GM18517 (cell line): ENCODE measurements at regions not wholly inside any gene's neighbourhood (a gene's known extent, or its start where the extent isn't known, plus 50 kb on each side); places are given as distances from the start of the nearest gene placed in this dataset.
"Not testable (repeated sequence)": the region's sequence is repeated elsewhere in the genome, so short reads cannot be mapped to it uniquely, and the experiment has no call there.

ENCODE experiments used
- ATAC-seq: cut with Tn5 transposase; IDR thresholded peaks from one replicate; pipeline ENCODE4 v1.9.1; 2021; ENCODE audit warnings: mild to moderate bottlenecking, moderate library complexity; ENCODE audit not compliant: unreplicated experiment

DNA sequence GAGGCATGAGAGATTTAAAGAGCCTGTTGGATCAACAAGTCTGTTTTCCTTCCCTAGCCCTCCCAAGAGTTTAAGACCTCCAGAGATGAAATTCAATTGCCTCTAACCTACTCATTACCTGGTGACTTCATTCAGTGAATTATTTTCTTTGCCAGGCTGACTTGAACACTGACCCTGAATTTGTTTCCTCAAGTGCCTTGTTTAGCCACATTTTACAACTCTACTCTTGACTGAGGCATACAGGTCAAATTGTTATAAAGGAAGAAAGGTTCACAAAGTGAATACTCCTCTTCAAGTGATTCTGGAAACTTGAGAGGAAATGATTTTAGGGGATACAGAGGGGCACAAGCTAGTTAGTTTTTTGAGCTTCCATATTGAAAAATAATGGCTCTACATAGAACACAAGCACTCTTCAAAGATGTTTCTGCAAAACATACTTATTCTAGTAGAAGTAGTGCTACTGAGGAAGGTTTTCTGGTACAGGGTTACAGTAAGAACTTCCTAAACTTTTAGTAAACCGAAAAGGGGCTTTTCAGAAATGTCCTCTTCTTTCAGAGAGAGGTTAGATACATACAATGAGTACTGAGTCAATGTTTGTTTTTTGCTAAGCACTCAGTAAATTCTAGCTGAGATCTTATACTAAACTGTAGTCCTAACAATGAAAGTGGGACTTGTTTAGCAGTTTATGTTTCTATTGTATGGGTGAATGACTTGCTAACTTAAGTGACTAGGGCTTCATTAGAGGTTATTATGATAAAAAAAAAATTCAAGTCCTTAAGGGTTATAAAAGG lies 137.4 kb upstream of the SATB1 start:
- ATAC-seq, result no peak

GRCh38 chr3:18559331-18559842 lies 134.2 kb upstream of the SATB1 start:
- no peak for ATAC-seq

DNA sequence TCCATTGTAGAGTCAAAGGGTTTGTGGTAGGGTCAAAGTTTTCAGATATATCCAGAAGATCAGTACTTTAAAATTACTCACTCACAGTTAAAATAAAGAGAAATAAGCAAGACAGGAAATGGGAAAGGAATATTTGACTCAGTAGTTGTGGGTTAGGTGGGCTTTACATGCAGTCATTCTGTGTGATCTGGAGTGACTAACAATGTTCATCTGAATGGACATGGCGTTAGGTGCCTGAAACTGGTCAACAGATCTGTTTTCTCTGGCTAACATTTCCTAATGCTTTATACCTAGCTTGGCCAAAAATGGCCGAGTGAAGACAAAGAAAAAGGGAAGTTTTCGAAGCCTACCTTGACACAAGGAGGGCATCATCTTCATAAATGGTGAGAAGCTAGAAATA lies 133.4 kb upstream of the SATB1 start:
- ATAC-seq, result no peak

DNA sequence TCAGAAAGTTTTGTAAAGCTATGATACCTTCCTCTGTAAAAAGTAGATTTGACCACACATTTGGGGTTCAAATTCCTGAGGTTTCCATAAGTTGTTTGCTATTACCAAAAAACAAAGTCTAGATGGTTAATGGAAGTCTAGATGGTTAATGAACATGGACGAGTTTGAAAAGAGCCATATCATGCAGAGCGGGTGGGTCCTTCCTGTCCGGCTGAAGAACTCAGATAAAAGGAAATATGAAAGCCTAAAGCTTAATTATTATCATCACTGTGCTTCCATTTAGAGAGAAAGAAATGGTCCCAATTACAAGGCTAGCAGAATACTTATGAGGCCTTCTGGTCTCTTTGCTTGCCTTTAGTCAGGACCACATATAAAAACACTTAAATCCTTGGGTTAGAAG lies 132.1 kb upstream of the SATB1 start:
- no peak for ATAC-seq

DNA sequence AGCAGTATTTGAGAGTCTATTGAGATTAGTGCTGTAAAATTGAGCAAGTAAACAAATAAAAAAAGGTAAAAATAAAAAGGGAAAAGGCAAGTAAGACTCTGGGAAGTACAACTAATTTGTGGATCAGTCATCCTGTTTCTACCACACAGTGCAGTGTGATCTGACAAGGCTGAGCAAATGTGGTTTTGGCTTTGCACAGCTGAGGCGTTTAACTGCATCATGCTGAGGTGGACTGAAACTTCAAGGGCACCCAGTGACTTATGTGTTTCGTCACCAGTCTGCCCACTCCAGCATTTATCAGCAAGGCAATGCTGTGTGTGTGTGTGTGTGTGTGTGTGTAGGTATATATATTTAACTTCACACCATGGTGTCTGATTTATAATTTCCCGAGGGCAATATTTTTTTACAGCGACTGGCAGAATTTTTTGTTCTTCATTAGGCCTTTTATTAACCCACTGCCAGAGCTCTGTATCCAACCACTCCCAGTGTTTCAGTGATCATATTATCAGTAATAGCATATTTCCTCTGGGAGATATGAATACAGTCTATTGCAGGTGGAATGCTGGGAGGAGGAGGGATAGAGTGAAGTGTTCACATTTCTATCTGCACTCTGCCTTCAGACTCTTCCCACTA lies 131.5 kb upstream of the SATB1 start:
- ATAC-seq, result peak; percentile 68

- ATAC-seq, result no peak
These were observed 130.9 kb upstream of the SATB1 start for GRCh38 chr3:18556001-18556408.

DNA sequence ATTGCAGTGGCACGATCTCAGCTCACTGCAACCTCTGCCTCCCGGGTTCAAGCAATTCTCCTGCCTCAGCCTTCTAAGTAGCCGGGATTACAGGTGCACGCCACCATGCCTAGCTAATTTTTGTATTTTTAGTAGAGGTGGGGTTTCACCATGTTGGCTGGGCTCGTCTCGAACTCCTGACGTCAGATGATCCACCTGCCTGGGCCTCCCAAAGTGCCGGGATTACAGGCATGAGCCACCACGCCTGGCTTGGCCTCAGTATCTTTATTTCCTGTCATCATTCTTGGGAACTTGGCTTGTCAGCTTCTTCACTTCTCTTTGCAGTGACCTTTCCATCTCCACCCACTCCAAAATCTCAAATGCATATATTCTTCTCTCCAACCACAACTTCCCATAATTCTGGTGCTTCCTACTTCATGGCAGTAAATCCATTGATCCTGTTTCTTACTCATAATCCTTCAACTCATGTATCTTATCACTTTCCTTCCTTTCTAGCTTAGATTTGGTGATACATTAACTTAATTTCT lies 127.5 kb upstream of the SATB1 start:
- ATAC-seq, result not testable (repeated sequence)

- no peak for ATAC-seq
These were observed 121.5 kb upstream of the SATB1 start for GRCh38 chr3:18546632-18547031.

GRCh38 chr3:18544146-18544545 lies 119.0 kb upstream of the SATB1 start:
- no peak for ATAC-seq

GRCh38 chr3:18538463-18539230 lies 113.5 kb upstream of the SATB1 start:
- no peak for ATAC-seq

DNA sequence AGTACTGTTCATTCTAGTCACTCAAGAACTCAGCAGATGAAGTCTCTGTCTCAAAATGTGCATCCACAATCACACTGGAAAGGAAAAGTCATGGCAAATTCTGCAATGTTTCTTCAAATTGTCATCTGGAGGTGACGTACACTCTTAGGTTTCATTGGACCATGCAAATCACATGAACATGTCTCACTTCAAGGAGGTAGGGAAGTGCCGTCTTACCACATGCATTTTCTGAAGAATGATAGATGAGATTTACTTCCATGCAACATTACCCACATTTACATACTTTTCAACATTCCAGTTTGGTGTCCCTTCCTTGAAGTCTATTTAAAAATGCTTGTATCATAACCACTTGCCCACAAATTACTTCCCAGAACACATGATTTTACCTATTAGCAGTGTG lies 107.9 kb upstream of the SATB1 start:
- ATAC-seq, result no peak

DNA sequence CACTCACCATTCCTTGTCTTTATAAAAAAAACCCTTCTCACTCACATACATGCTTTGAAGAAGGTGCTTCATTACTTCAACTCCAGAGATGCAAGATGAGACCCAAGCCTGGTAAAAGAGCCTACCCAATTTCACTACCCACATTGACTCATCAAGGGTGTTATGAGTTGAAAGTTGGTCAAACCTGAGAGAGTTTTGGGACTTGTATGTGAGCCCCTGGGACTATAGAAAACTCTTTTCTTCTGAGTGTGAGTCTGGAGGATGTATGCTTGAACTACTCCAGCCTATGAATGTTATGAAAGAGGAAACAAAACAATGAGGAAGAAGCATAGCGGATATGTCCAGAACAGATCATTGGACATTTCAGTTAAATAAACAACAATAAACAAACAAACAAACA lies 106.5 kb upstream of the SATB1 start:
- ATAC-seq, result no peak

GRCh38 chr3:18529631-18530030 lies 104.5 kb upstream of the SATB1 start:
- ATAC-seq, result no peak

DNA sequence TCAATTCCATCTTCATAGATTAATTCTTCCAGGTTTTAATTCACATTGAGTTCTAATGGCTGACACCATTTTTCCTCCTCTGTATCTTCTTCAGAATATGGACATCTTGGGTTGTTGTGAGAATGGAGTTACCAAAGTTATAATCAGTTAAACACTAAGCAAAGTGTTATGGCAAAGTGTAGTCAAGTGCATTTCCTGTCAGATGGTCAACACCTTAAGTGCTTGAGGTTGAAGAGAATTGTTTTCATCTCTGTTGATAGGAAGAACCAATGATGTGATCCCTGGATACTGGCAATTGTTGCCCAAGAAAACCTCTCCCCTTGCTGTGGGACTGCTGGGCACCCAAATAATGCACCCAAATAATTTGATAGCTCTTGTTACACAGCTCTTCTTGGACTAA lies 102.6 kb upstream of the SATB1 start:
- no peak for ATAC-seq

GRCh38 chr3:18526667-18527066 lies 101.5 kb upstream of the SATB1 start:
- no peak for ATAC-seq

DNA sequence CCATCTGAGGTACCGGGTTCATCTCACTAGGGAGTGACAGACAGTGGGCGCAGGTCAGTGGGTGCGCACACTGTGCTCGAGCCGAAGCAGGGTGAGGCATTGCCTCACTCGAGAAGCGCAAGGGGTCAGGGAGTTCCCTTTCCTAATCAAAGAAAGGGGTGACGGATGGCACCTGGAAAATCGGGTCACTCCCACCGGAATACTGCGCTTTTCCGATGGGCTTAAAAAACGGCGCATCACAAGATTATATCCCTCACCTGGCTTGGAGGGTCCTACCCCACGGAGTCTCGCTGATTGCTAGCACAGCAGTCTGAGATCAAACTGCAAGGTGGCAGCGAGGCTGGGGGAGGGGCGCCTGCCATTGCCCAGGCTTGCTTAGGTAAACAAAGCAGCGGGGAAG lies 91.0 kb upstream of the SATB1 start:
- ATAC-seq, result not testable (repeated sequence)

DNA sequence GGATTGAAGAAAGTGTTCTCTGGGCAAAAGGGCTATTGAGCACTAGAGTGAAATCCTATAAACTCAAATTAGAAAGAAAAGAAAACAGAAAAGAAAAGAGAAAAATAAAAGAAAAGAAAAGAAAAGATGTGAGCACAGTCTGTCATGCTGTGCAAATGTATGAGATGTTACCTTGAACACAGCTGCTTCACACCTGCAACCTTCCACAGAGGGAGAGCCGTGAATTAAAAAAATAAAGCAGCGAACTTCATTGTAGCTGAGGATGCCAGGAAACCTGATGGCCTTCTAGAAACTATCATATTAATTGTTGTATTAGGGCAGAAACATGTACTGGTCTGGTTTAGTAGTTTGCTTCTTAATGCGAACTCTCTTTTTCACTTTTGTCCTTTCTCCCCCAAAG lies 88.0 kb upstream of the SATB1 start:
- no peak for ATAC-seq

DNA sequence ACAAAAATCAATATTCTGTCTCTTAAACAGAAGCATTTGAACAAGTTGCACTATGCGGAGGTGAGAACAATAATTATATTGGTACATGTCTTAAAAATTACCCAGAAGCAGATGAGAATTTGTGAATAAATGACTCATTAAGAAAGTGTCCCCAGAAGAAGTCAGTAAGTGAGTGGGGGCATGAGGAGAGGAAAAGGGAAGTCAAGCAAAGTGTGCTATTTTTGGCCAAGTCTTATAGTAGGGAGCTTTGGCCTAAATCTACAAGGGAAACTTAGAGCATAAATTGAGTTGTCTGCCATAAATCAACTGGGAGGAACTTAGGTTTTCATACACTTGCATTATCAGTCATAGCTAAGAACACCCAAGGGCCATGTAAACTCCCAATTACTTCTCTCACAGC lies 86.9 kb upstream of the SATB1 start:
- no peak for ATAC-seq

- ATAC-seq, result no peak
These were observed 85.8 kb upstream of the SATB1 start for GRCh38 chr3:18510947-18511346.

DNA sequence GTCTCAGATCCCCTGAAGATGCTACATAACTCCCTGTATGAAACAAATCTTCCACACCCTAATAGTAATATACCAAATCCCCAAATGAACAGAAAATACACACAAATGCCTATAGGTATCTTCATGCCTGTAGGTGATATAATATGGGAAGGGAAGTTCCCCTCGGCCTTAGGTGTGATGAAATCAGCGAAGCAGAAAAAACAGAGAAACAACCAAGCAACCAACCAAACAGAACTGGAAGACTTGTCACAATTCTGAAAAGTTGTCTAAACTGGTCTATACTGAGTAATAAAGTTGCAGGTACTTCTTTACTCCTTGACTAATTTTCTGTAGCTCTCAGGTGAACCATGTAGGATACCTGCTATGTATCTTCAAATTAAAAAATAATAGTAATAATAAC lies 82.2 kb upstream of the SATB1 start:
- ATAC-seq, result no peak

DNA sequence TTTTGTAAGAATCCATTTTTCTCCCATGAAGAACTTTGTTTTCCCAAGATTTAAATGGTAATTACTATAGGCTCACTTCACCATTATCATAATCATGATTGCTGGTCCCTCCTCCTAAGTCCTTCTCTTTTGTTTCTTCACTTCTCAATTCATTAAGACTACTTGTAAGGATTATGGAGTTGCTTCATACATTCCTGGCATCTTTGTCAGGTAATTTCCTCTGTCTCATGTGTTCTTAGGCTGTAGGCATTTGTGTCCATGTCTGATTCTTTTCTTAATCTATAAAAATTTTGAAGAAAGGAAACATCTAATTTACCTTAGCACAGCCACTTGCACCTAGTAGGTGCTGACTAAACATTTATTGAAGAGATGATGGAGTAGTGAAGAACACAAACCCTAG lies 79.9 kb upstream of the SATB1 start:
- no peak for ATAC-seq
